Prostate gland (tissue), 2 donors: ENCODE measurements at regions not wholly inside any gene's neighbourhood (a gene's known extent, or its start where the extent isn't known, plus 50 kb on each side); places are given as distances from the start of the nearest gene placed in this dataset.

Source experiments
- CTCF ChIP-seq, 4 experiments: fragments of 200-600 bp in 2 of 4; fragments of 450-650 bp in 2 of 4; sonication (generic) in 2 of 4; IDR thresholded peaks; 1 replicate in 3 of 4; 2 replicates in 1 of 4; pipeline ENCODE4 v1.5.1; 2016 to 2019; ENCODE audit warnings: antibody characterized with exemption in 4 of 4, mild to moderate bottlenecking in 2 of 4, moderate library complexity in 2 of 4
- POLR2A ChIP-seq: fragments of 450-650 bp; IDR thresholded peaks from one replicate; pipeline ENCODE4 v1.6.1; 2016; ENCODE audit warnings: antibody characterized with exemption, mild to moderate bottlenecking
- POLR2AphosphoS5 ChIP-seq: sonication (generic); formaldehyde crosslinking; IDR thresholded peaks from one replicate; pipeline ENCODE4 v1.6.1; 2017; ENCODE audit warnings: antibody characterized with exemption

- TF ChIP-seq CTCF (IDR thresholded peaks at IDR 0.05) (no peak), POLR2A (no peak), POLR2AphosphoS5 (no peak)
These were observed 59.5 kb upstream of the PROKR2 start for GRCh38 chr20:5376228-5376627.
